ENCODE measurements at regions not wholly inside any gene's neighbourhood (a gene's known extent, or its start where the extent isn't known, plus 50 kb on each side); places are given as distances from the start of the nearest gene placed in this dataset.

DNA sequence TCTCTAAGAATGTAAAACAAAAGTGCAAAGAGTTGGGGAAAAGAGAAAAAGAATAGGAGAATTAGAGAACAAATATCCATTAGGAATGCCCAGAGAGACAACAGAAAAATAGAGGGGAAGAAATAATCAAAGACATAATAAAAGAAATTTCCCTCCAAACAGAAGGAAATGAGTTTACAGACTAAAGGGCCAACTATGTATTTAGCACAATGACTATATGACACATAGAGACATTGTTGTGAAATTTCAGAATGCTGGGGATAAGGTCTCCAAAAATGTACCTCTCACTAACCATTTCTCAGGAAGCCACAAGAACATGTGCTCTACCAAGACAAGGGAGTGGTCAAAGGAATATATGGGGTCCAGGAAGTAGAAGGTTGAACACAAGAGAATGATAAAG lies 121.0 kb upstream of the ACSL4 start:
- Histone ChIP-seq H3K4me3 (replicated peaks; ENCODE audit: insufficient read depth, low read length) (no peak overlapping the region), H3K27me3 (ENCODE audit: insufficient read depth, poor library complexity, severe bottlenecking) (no peaks in the 10 kb centered on the region), H3K27ac (replicated peaks) (no peak overlapping the region)
- no peak for DNase-seq (ENCODE audit: low read depth in 1 of 2, low spot score in 1 of 2)
- TF ChIP-seq, protein P1, sequence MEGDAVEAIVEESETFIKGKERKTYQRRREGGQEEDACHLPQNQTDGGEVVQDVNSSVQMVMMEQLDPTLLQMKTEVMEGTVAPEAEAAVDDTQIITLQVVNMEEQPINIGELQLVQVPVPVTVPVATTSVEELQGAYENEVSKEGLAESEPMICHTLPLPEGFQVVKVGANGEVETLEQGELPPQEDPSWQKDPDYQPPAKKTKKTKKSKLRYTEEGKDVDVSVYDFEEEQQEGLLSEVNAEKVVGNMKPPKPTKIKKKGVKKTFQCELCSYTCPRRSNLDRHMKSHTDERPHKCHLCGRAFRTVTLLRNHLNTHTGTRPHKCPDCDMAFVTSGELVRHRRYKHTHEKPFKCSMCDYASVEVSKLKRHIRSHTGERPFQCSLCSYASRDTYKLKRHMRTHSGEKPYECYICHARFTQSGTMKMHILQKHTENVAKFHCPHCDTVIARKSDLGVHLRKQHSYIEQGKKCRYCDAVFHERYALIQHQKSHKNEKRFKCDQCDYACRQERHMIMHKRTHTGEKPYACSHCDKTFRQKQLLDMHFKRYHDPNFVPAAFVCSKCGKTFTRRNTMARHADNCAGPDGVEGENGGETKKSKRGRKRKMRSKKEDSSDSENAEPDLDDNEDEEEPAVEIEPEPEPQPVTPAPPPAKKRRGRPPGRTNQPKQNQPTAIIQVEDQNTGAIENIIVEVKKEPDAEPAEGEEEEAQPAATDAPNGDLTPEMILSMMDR (IDR thresholded peaks at IDR 0.05; ENCODE audit: insufficient read depth, low read length): no peak
- TF ChIP-seq SPI1 (IDR thresholded peaks at IDR 0.05; ENCODE audit: borderline replicate concordance, low read depth) (no peak), POLR2AphosphoS5 (IDR thresholded peaks at IDR 0.05; ENCODE audit: low read depth) (no peak), REST (IDR thresholded peaks at IDR 0.05; ENCODE audit: insufficient replicate concordance, low read depth) (no peak), GABPA (IDR thresholded peaks at IDR 0.05; ENCODE audit: low read depth) (no peak)

DNA sequence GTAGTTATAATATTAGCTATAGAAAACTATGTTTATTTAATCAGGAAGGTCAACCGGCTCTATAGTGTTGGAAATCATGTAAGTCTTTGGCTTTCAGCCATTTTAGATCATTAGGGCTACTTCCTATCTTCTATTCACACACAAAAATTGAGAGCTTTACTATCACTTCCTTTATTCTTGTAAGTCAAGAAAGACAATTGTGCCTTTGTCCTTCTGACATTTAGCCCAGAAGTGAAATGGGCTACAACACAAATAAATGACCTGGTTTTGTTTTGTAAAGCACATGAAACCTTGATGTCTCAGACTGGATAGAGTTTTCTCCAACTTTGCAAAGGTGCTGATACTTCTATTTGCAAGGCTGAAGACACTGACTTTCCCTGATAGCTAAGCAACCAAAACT lies 122.4 kb upstream of the ACSL4 start:
- H3K27me3 ChIP-seq (ENCODE audit: insufficient read depth, poor library complexity, severe bottlenecking): no peaks in the 10 kb centered on the region
- no peak overlapping the region; the same call in 1 of the 2 replicates for H3K27ac ChIP-seq (replicated peaks)
- TF ChIP-seq POLR2AphosphoS5 (IDR thresholded peaks at IDR 0.05; ENCODE audit: low read depth) (no peak), SPI1 (IDR thresholded peaks at IDR 0.05; ENCODE audit: borderline replicate concordance, low read depth) (peak; percentile 44; the same call in 1 of the 2 replicates), REST (IDR thresholded peaks at IDR 0.05; ENCODE audit: insufficient replicate concordance, low read depth) (no peak), GABPA (IDR thresholded peaks at IDR 0.05; ENCODE audit: low read depth) (no peak)
- TF ChIP-seq, protein P1 (IDR thresholded peaks at IDR 0.05; ENCODE audit: insufficient read depth, low read length): no peak
- no peak for DNase-seq (ENCODE audit: low read depth in 1 of 2, low spot score in 1 of 2)
- no peak overlapping the region for H3K4me3 ChIP-seq (replicated peaks; ENCODE audit: insufficient read depth, low read length)

DNA sequence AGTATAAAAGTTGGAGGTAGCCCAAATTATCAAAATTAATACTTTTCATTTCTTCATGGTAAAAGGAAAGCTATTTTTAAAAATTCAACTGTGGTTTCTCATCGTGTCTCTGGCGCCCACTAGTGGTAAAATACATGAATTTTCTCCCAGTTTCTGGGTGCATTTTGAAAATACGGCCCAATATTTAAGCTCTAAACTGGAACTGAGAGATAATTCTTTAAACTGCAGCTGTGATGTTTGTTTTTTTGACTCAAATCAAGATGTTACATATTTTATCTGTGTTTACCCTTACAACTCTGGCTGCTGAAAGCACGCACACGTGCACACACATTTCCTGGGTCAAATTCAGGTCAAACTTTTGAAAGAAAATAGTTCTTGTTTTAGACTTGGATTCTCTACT lies 123.9 kb upstream of the ACSL4 start:
- H3K27ac ChIP-seq (replicated peaks): peak overlapping the region; percentile 47
- H3K4me3 ChIP-seq (replicated peaks; ENCODE audit: insufficient read depth, low read length): no peak overlapping the region
- no peaks in the 10 kb centered on the region for H3K27me3 ChIP-seq (ENCODE audit: insufficient read depth, poor library complexity, severe bottlenecking)
- DNase-seq (ENCODE audit: low read depth in 1 of 2, low spot score in 1 of 2): peak in 1 of 2 experiments; percentile 26
- TF ChIP-seq GABPA (IDR thresholded peaks at IDR 0.05; ENCODE audit: low read depth) (no peak), SPI1 (IDR thresholded peaks at IDR 0.05; ENCODE audit: borderline replicate concordance, low read depth) (no peak), POLR2AphosphoS5 (IDR thresholded peaks at IDR 0.05; ENCODE audit: low read depth) (no peak), REST (IDR thresholded peaks at IDR 0.05; ENCODE audit: insufficient replicate concordance, low read depth) (no peak)
- TF ChIP-seq, protein P1 (IDR thresholded peaks at IDR 0.05; ENCODE audit: insufficient read depth, low read length): no peak
